H9 (cell line): ENCODE measurements at regions not wholly inside any gene's neighbourhood (a gene's known extent, or its start where the extent isn't known, plus 50 kb on each side); places are given as distances from the start of the nearest gene placed in this dataset.

Experiments used
- DNase-seq: peaks from one replicate; pipeline ENCODE4 v3.0.0-alpha.2; 2017
- H2AFZ ChIP-seq: one replicate; pipeline ENCODE4 v1.6.1; 2013; ENCODE audit warnings: mild to moderate bottlenecking, low read length, control low read depth, moderate library complexity
- H2AK5ac ChIP-seq: 2 replicates; pipeline ENCODE4 v1.6.1; 2013; ENCODE audit warnings: low read length, control low read depth, mixed read lengths; ENCODE audit not compliant: insufficient read length
- H2BK120ac ChIP-seq: one replicate; pipeline ENCODE4 v1.6.1; 2013; ENCODE audit warnings: low read depth, mild to moderate bottlenecking, low read length, control low read depth, inconsistent platforms; ENCODE audit not compliant: poor library complexity, severe bottlenecking
- H2BK12ac ChIP-seq: 2 replicates; pipeline ENCODE4 v1.6.1; 2013; ENCODE audit warnings: low read length, control low read depth, mixed read lengths, low read depth; ENCODE audit not compliant: insufficient read length
- H2BK15ac ChIP-seq: 2 replicates; pipeline ENCODE4 v1.6.1; 2013; ENCODE audit warnings: low read depth, low read length, control low read depth
- H2BK20ac ChIP-seq: one replicate; pipeline ENCODE4 v1.6.1; 2013; ENCODE audit warnings: low read depth, mild to moderate bottlenecking, low read length, control low read depth, inconsistent platforms; ENCODE audit not compliant: poor library complexity, severe bottlenecking
- H2BK5ac ChIP-seq: 2 replicates; pipeline ENCODE4 v1.6.1; 2013; ENCODE audit warnings: low read length, control low read depth, mixed read lengths; ENCODE audit not compliant: insufficient read length
- H3K14ac ChIP-seq: 2 replicates; pipeline ENCODE4 v1.6.1; 2013; ENCODE audit warnings: low read length, control low read depth; ENCODE audit not compliant: insufficient read depth
- H3K18ac ChIP-seq: 2 replicates; pipeline ENCODE4 v1.6.1; 2013; ENCODE audit warnings: low read depth, mild to moderate bottlenecking, mixed read lengths, low read length, control low read depth; ENCODE audit not compliant: insufficient read length
- H3K23ac ChIP-seq: 2 replicates; pipeline ENCODE4 v1.6.1; 2013; ENCODE audit warnings: low read length, control low read depth, mixed read lengths, low read depth; ENCODE audit not compliant: insufficient read length
- H3K23me2 ChIP-seq: 2 replicates; pipeline ENCODE4 v1.6.1; 2013; ENCODE audit warnings: low read depth, mild to moderate bottlenecking, mixed read lengths, low read length, control low read depth; ENCODE audit not compliant: insufficient read length, poor library complexity, severe bottlenecking
- H3K27ac ChIP-seq: 2 replicates; pipeline ENCODE4 v1.5.1; 2013; ENCODE audit warnings: low read length, control low read depth, mixed read lengths, low read depth; ENCODE audit not compliant: insufficient read length
- H3K27me3 ChIP-seq: 2 replicates; pipeline ENCODE4 v1.6.1; 2013; ENCODE audit warnings: low read length, control low read depth, inconsistent platforms; ENCODE audit not compliant: insufficient read depth
- H3K4ac ChIP-seq: 2 replicates; pipeline ENCODE4 v1.6.1; 2013; ENCODE audit warnings: low read depth, mild to moderate bottlenecking, control low read depth, inconsistent platforms, low read length, moderate library complexity
- H3K4me1 ChIP-seq: 2 replicates; pipeline ENCODE4 v1.6.1; 2013; ENCODE audit warnings: low read length, control low read depth, inconsistent platforms; ENCODE audit not compliant: insufficient read depth
- H3K4me2 ChIP-seq: 2 replicates; pipeline ENCODE4 v1.6.1; 2013; ENCODE audit warnings: low read length, control low read depth, mixed read lengths; ENCODE audit not compliant: insufficient read length, insufficient read depth
- H3K56ac ChIP-seq: 2 replicates; pipeline ENCODE4 v1.6.1; 2013; ENCODE audit warnings: low read depth, mild to moderate bottlenecking, mixed read lengths, low read length, control low read depth; ENCODE audit not compliant: insufficient read length
- H3K79me1 ChIP-seq: 2 replicates; pipeline ENCODE4 v1.6.1; 2013; ENCODE audit warnings: low read depth, mild to moderate bottlenecking, moderate library complexity, low read length, control low read depth, inconsistent platforms; ENCODE audit not compliant: insufficient read depth, poor library complexity, severe bottlenecking
- H3K79me2 ChIP-seq: 2 replicates; pipeline ENCODE4 v1.6.1; 2013; ENCODE audit warnings: low read length, control low read depth, inconsistent platforms; ENCODE audit not compliant: insufficient read depth
- H3K9ac ChIP-seq: 2 replicates; pipeline ENCODE4 v1.6.1; 2013; ENCODE audit warnings: low read length, control low read depth, mixed read lengths; ENCODE audit not compliant: insufficient read length; ENCODE audit errors: extremely low read depth
- H3K9me3 ChIP-seq: one replicate; pipeline ENCODE4 v1.6.1; 2013; ENCODE audit warnings: low read depth, low read length, inconsistent platforms; ENCODE audit not compliant: control insufficient read depth
- H3T11ph ChIP-seq: one replicate; pipeline ENCODE4 v1.6.1; 2013; ENCODE audit warnings: mild to moderate bottlenecking, low read length, control low read depth, inconsistent platforms
- H4K20me1 ChIP-seq: one replicate; pipeline ENCODE4 v1.6.1; 2013; ENCODE audit not compliant: control insufficient read depth, insufficient read length, insufficient read depth
- H4K5ac ChIP-seq: 2 replicates; pipeline ENCODE4 v1.6.1; 2013; ENCODE audit warnings: low read depth, mild to moderate bottlenecking, mixed read lengths, low read length, control low read depth; ENCODE audit not compliant: insufficient read length
- H4K8ac ChIP-seq: replicated peaks from 2 replicates; pipeline ENCODE4 v1.6.1; 2013; ENCODE audit warnings: low read length, control low read depth, mixed read lengths, low read depth; ENCODE audit not compliant: insufficient read length
- H4K91ac ChIP-seq: 2 replicates; pipeline ENCODE4 v1.6.1; 2013; ENCODE audit warnings: low read depth, mild to moderate bottlenecking, moderate library complexity, mixed read lengths, low read length, control low read depth; ENCODE audit not compliant: insufficient read length
- H3K27ac Mint-ChIP-seq, 3 experiments: 2 replicates in 2 of 3; 3 replicates in 1 of 3; pipeline ENCODE4 v1.8.0; 2020 to 2021; ENCODE audit warnings: mixed read lengths in 3 of 3, mild to moderate bottlenecking in 1 of 3, moderate library complexity in 1 of 3
- H3K27me3 Mint-ChIP-seq: 2 replicates; pipeline ENCODE4 v1.8.0; 2021; ENCODE audit warnings: low read depth, mild to moderate bottlenecking, moderate library complexity, mixed read lengths
- H3K36me3 Mint-ChIP-seq, 3 experiments: 2 replicates in 2 of 3; 3 replicates in 1 of 3; pipeline ENCODE4 v1.8.0; 2020 to 2021; ENCODE audit warnings: low read depth in 3 of 3, mixed read lengths in 3 of 3; ENCODE audit not compliant: insufficient read depth in 1 of 3
- H3K4me1 Mint-ChIP-seq, 2 experiments: 2 replicates each; pipeline ENCODE4 v1.8.0; 2020; ENCODE audit warnings: mixed read lengths in 2 of 2
- H3K4me3 Mint-ChIP-seq, 2 experiments: 2 replicates in 1 of 2; 3 replicates in 1 of 2; pipeline ENCODE4 v1.8.0; 2020 to 2021; ENCODE audit warnings: mild to moderate bottlenecking in 2 of 2, mixed read lengths in 2 of 2, moderate library complexity in 1 of 2
- H3K9me3 Mint-ChIP-seq, 2 experiments: 2 replicates in 1 of 2; 3 replicates in 1 of 2; pipeline ENCODE4 v1.8.0; 2020; ENCODE audit warnings: mild to moderate bottlenecking in 2 of 2, mixed read lengths in 2 of 2, moderate library complexity in 1 of 2
- CTCF ChIP-seq: fragments of 200-600 bp; sonication (generic); conservative IDR thresholded peaks from 3 replicates; pipeline ENCODE4 v1.8.0; 2021; ENCODE audit warnings: antibody characterized with exemption, mild to moderate bottlenecking
- WGBS: extraction: QIAGEN DNeasy Blood & Tissue Kit; methylation state at CpG from one replicate; pipeline ENCODE4 v1.1.7; 2013; ENCODE audit warnings: missing lambda C conversion rate, low lambda C conversion rate, mixed read lengths; ENCODE audit not compliant: insufficient read length; ENCODE audit errors: extremely low coverage; 5-methylcytosine and 5-hydroxymethylcytosine counted together

DNA sequence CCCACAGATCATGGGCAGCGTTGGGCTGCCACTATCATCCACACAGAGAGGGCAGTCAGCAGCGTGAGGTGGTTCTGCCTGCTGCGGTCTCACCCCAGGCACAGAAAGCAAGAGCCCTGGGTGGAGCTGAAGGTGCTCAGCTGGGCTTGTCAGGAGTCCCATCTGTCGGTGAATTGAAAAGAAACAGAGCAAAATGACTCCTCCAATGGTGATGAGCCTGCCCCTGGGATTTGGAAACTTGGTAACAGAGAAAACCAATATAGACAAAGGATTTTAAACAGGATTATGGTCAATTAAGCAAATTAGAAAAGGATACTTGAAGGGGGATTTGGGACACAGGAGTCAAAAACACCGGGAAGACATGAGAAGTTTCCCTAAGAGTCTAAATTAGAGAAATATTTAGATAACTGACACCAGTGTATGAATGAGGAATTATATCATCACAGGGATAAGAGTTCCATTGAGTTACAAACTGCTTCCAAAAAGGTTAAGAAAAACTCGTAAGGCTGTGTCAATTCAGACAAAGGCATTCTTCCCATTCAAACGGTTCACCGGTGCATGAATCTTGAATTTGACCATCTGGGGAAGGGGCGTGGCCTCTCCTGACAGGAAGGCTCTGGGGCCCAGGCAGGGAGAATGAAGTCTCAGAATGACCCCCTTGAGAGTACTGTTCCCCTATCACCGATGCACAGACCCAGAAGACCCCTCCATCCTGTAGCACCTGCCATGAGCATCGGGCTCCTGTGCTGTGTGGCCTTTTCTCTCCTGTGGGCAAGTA is 70.0 kb upstream of the PRSS58 start:
- H3K27ac Mint-ChIP-seq, result peak overlapping the region in 1 of 3 experiments; percentile 45; a peak in 1 of 7 replicates
- H3K4me3 Mint-ChIP-seq, result no peak overlapping the region
- no peaks in the 10 kb centered on the region; the same call in 1 of the 2 replicates for H3K4me1 ChIP-seq
- no peak overlapping the region for H2AFZ ChIP-seq
- no peak overlapping the region for H3K23ac ChIP-seq
- H3K27me3 ChIP-seq, result no peaks in the 10 kb centered on the region
- no peak overlapping the region for H3K14ac ChIP-seq
- no peak overlapping the region for H3T11ph ChIP-seq
- no peak overlapping the region for H3K27ac ChIP-seq
- no peak overlapping the region for H4K5ac ChIP-seq
- H3K4me2 ChIP-seq, result no peak overlapping the region
- no peak for DNase-seq
- H4K91ac ChIP-seq, result no peak overlapping the region
- H3K18ac ChIP-seq, result no peak overlapping the region
- no peak overlapping the region for H3K9ac ChIP-seq
- H2BK20ac ChIP-seq, result no peak overlapping the region
- H3K79me2 ChIP-seq, result no peaks in the 10 kb centered on the region
- no peak overlapping the region for H2BK5ac ChIP-seq
- H3K4me1 Mint-ChIP-seq, result peaks cover 21 to 28% of the 10 kb centered on the region in 2 experiments
- H2BK15ac ChIP-seq, result no peak overlapping the region
- no peak overlapping the region for H2AK5ac ChIP-seq
- no peaks in the 10 kb centered on the region for H3K23me2 ChIP-seq
- no peaks in the 10 kb centered on the region for H3K9me3 Mint-ChIP-seq
- TF ChIP-seq CTCF, result no peak
- WGBS, result no CpG with 5 or more reads among the region's 11 CpGs
- H3K56ac ChIP-seq, result no peak overlapping the region
- no peaks in the 10 kb centered on the region for H4K20me1 ChIP-seq
- H2BK12ac ChIP-seq, result no peak overlapping the region
- H3K79me1 ChIP-seq, result no peaks in the 10 kb centered on the region
- H3K9me3 ChIP-seq, result no peaks in the 10 kb centered on the region
- H3K27me3 Mint-ChIP-seq, result peaks cover 5% of the 10 kb centered on the region
- no peaks in the 10 kb centered on the region for H3K36me3 Mint-ChIP-seq
- no peak overlapping the region for H2BK120ac ChIP-seq
- no peak overlapping the region for H4K8ac ChIP-seq
- no peak overlapping the region for H3K4ac ChIP-seq
